HuH-7.5 (cell line): ENCODE measurements at regions not wholly inside any gene's neighbourhood (a gene's known extent, or its start where the extent isn't known, plus 50 kb on each side); places are given as distances from the start of the nearest gene placed in this dataset.

ENCODE experiments used
- DNase-seq: peaks from one replicate; pipeline ENCODE4 v3.0.0; 2011; ENCODE audit warnings: low spot score

GRCh38 chr2:18926631-18927524, 337.5 kb upstream of the NT5C1B start:
- no peak for DNase-seq

DNA sequence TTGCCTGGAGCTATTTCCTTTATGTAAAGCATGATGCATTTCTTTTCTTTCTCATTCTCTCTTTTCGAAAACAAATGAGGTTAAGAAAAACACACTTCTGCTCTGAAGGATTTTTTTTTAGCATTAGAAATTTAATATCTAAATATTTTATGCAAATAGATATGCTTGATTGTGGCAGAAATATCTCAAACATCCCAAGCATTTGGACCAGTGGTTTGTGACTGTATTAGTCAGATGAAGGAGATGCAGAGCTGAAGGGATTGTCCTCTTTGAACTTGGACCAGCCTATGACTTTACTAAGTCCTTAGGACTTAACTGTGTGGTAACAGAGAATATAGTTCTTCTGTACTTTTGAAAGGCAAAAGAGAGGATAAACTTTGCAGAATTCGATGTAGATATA, 335.9 kb upstream of the NT5C1B start:
- no peak for DNase-seq

GRCh38 chr2:18924886-18925285, 335.5 kb upstream of the NT5C1B start:
- DNase-seq: no peak

DNA sequence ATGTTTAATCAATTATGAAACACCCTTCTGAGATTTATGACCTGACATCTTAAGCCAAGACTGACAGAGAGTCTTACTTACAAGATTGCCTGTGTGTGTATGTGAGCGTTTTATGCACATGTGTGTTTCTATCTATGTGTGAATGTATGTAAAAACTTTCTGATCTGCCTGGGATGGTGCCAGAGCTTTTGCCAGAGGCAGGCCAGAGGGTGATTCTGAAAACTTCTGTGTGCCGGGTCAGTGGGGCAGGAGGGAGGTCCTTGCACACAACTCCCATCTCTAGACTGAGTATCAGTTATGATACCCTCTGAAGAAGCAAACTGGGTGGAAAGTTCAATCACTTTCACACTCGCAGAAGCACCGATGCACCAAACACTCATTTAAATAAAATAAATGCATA, 335.0 kb upstream of the NT5C1B start:
- no peak for DNase-seq

DNA sequence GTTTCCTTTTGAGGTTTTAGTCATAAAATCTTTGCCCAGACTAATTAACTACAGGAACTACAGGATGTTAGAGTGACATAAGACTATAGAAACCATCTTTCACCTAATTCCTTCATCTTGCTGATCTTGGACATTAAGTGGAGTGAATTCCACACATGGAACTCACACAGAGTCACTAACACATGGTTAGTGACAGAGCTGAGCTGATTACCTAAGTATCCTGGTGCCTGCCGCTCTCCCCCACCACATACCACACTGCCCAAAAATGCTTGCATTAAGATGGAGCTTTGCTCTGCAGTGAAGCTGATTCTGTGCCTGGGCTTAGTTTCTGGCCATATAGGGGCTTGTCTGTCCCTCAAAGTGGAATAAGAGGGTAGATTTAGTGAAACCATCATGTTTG, 332.9 kb upstream of the NT5C1B start:
- no peak for DNase-seq

DNA sequence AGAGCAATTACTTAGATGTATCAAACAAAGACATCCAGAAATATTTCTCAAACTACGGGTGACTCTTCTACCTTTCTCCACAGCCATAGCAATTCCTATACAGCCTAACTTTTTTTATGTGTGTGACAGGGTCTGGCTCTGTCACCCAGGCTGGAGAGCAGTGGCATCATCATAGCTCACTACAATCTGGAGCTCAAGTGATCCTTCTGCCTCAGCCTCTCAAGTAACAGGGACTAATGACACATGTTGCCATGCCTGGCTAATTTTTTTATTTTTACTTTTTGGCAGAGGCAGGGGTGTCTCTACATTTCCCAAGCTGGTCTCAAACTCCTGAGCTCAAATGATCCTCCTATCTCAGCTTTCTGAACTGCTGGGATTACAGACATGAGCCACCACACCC, 328.9 kb upstream of the NT5C1B start:
- no peak for DNase-seq

DNA sequence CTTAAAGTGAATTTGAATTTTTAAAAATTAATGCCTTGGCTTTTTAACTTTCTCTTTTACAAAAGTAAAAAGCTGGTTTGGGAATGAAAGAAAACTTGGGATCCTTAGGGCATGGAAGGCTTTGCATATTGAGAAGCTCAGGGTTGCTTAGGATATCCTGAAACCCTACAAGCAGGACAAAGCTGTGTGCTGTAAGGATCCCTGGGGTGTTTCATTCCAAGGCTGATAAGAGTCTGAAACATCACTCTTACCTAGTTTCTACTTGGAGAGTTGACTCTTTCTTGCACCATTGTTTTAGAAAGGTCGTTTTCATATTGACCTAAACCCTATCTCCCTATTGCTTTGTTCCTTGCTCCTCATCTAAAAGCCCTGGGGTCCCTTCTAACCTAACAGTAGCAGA, 325.9 kb upstream of the NT5C1B start:
- no peak for DNase-seq

- DNase-seq: no peak
These were observed 324.1 kb upstream of the NT5C1B start for GRCh38 chr2:18913512-18913911.

DNA sequence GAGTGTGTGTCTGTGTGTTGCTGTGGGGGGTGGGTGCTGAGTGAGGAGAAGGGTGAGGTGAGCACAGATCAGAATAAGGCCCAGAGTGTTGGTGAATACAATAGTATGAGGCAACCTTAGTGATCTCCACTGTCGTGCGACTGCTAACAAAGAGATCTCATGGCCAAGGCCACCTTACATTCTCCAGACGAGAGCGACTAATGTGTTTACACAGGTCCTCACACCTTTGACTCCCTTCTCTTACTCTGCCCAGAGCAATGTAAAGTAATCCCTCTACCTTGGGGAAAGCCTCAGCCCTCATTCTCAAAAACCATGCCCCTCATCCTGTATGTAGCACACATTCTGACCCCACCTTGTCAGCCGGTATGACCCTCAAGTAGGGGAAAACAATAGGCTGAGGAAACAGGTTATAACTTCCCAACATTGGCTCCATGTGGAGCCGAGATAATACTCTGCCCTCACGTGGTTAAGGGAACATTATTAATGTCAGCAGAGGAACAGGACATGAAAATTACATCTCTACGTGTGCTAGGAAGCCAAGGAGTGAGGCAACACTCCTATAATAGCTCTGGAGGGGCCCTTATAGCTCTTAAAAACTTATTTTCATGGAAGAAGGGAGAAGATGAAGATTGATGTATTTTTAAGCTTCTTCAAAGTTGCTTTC, 323.0 kb upstream of the NT5C1B start:
- DNase-seq: no peak

DNA sequence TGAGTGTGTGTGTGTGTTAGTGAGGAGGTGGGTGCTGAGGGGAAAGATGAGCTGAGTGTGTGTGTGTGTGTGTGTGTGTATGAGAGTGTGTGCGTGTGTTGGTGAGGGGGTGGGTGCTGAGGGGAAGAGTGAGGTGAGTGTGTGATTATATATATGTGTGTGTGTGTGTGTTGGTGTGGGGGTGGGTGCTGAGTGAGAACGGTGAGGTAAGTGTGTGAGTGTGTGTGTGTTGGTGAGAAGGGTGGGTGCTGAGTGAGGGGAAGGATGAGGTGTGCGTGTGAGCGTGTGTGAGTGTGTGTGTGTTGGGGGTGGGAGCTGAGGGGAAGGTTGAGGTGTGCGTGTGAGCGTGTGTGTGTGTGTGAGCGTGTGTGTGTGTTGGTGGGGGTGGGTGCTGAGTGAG, 322.0 kb upstream of the NT5C1B start:
- DNase-seq: no peak

- DNase-seq: no peak
These were observed 321.5 kb upstream of the NT5C1B start for GRCh38 chr2:18910843-18911242.

GRCh38 chr2:18907937-18908336, 318.6 kb upstream of the NT5C1B start:
- no peak for DNase-seq

- no peak for DNase-seq
These were observed 318.1 kb upstream of the NT5C1B start for GRCh38 chr2:18907508-18907907.

- DNase-seq: no peak
These were observed 314.4 kb upstream of the NT5C1B start for GRCh38 chr2:18903750-18904149.

GRCh38 chr2:18901242-18901641, 311.9 kb upstream of the NT5C1B start:
- DNase-seq: no peak

GRCh38 chr2:18900691-18901141, 311.3 kb upstream of the NT5C1B start:
- no peak for DNase-seq

GRCh38 chr2:18899725-18900124, 310.4 kb upstream of the NT5C1B start:
- DNase-seq: no peak

DNA sequence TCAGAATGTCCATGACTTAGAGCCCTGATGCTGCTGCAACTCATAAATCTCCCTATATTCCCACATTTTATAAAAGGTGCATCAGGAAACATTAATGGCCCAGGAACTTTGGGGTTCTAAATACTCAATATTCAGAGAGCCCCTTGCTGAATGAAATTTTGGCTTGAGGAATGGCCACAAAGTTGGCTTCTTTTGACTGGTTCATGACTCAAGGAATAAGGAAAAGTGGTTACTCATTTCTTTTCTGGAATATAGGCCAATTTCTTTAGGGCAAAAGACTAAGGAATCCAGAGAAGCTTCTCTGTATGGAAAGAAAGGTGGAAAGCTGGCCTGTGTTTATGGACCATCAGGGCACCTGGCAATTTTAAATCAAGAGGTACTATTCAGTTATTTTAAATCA, 308.9 kb upstream of the NT5C1B start:
- DNase-seq: no peak

DNA sequence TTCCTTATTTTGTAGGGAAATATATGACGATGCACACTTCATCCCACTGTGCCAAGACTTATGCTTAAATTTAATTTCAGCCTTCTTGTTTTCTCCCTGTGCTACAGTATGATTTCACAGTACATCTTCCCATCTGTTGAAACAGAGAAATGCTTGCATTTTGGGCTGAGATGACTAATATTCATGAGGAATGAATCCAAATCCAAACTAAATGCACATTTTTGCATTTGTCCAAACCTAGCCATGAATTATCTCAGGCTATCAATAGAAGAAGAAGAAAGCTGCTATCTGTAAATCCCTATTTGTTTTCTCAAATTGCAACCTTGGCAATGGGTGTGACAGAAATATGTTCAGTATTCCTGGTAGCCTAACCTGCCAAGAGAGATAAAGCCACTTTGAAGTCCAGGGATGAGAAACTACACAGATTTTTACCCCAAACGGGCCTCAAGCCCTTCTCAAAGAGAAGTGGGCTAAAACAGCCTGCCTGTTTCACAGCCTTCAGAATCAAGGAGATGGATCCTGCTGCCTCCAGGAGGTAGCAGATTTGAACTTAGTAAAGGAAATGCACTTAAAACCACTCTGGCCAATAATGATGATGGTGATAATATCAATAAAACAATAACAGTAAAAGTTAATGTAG, 306.9 kb upstream of the NT5C1B start:
- DNase-seq: no peak

GRCh38 chr2:18891600-18892345, 302.4 kb upstream of the NT5C1B start:
- DNase-seq: no peak

DNA sequence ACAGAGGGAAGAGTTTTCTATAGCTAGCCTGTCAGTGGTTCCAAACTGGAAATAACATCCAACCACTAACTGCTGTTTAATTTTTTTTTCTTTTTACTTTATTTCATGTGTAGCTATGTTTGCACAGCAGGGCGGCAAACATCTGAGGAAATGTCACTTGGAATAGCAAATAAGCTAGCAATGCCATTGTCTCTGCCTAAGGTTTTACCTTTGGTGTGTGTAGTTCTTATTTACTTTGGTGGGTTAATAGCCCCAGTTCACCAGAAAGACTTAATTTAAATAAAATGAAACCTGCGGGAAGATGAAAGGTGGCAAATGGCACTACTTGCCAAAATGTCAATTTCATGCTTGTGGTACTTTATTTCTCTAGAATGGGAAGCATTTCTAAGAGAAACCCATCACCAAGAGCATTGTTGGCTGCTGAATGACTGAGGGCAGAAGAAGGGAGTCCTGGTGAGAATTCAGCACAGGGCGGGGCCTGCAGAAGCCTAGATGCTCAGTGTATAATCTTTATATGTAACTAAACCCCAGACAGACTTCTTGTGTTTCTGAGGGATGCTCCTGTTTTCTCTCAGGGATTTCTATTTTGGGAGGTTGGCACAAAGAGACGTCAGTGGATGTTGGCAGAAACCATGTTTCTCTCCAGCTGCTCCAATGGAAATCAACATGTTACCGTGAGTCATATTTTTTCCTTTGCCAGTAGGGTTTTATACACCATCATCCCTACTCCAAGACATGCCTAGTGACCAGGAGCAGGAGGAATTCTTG, 300.4 kb upstream of the NT5C1B start:
- DNase-seq: no peak

DNA sequence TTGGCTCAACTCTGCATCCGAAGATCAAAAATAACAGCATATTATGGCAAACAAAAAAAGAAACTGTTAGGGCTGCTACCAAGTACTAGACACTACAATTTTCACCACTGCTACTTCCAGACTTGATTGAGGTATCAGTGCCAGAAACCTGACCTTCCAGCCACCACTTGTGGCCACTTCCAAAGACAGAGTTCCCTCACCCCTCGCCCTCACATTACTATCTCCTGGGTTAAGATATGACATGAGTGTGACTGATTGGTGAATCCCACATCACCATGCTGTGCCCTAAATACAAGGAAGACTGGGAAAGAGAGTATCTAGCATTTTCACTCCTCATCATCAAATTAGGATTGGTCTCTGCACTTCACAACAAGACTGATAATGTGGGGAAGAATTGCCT, 296.1 kb upstream of the NT5C1B start:
- no peak for DNase-seq
